HG03139 (cell line): ENCODE measurements at regions not wholly inside any gene's neighbourhood (a gene's known extent, or its start where the extent isn't known, plus 50 kb on each side); places are given as distances from the start of the nearest gene placed in this dataset.

Experiments used
- ATAC-seq: cut with Tn5 transposase; IDR thresholded peaks from one replicate; pipeline ENCODE4 v1.9.1; 2021; ENCODE audit not compliant: unreplicated experiment

DNA sequence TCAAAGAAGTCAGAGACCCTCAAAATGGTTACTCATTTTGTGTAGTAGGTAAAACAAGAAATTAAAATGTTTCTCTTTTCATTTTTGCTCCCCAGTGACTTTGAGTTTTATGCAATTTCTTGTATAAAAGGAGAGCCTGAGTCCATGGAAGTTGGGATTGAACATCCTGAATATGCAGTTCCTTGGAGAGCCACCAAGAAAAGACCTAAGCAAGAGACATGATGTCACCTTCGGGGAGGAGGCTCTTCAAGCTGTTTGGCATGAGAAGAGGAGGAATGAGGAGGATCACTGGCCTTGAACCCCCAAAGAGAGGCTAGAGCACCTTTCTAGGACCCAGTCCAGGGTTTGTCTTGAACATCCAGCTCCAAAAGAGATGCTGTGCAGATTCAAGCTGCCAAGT, 62.3 kb upstream of the CALM2 start:
- ATAC-seq = no peak

GRCh38 chr2:47237375-47238334, 61.3 kb upstream of the CALM2 start:
- ATAC-seq = no peak

DNA sequence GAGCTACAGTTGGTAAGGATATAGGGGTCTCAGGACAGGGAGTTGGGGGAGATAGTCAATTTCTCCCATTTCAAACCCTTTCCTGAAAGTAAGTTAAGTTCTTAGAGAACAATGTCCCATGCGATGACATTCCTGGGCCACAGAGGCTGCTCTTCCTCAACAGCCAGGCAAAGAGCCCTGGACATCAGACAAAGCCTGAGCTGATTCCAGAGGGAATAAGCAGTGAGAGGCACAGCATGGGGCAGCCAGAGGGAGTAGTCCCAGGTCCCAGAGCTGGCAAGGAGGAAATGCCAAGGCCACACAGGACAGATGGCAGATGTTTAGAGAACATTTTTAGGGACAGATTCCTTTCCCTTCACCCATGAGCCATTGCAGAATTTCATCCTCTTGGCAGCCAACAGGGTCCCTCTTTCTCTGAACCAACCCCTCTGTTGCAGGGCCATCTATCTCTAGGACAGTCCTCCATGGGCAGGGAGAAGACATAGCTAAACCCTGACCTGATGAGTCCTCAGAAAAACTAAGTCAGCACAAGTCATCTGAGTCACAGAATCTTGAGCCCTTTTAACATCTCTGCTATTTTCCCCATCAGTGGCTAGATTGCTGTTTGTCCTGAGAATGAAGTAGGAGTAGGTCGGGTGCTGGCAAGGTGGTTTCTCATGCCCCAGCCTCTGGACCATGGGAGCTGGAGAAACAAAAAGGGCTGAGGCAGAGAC, 60.3 kb upstream of the CALM2 start:
- no peak for ATAC-seq

GRCh38 chr2:47235132-47235531, 58.8 kb upstream of the CALM2 start:
- ATAC-seq = no peak

DNA sequence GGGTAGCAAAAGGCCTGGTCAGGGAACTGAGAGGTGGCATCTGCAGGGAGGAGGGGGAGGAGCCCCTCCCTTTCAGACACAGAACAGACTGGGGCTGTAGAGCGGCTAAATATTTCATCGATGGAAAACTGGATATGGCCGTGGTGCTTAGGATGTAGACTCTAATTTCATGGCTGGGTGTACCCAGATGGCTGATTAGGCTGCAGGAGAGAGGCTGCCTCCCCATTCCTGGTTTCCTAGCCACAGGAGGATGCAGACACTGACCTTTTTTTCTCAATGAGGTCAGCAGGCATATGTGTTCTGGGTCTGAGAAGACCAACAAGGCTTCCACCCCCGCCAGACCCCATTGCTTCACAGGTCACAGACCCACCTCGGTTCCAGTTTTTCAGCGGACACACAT, 58.1 kb upstream of the CALM2 start:
- no peak for ATAC-seq

GRCh38 chr2:47232738-47233415, 56.6 kb upstream of the CALM2 start:
- ATAC-seq = no peak

- no peak for ATAC-seq
Observed at GRCh38 chr2:47230418-47230817, 54.1 kb upstream of the CALM2 start.

DNA sequence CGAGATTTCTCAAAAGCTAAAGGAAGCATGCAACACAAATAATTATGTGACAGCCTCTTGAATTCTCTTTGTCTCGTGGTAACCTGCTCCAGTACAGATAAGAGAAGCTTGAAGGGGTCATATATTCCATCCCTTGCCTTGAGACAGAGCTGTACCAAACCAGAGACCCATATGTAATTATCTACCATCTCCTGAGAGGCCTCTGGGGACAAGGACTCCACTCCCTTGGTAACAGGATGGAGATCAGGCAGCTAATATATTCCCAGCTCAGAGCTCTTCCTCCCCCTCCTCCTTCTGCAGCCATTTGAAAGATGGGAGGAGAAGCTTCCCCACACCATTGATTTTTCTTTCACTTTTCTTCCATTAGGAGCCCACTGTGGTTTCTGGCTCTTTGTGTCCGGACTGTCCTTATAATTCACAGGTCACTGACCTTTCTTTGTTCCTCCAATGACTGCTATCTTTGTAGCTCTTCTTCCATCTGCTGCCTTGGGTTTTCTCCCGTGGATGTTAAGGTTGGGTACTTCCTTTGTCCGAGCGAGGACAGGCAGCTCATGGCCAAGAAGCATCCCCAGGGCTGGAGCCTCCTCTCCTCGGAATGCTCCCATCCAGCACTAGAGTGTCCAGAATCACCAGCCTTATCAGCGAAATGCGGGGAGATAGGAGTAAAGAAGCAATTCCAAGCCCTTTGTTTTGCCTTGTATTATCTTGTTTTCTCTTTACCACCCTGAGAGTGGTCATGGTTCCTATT, 51.4 kb upstream of the CALM2 start:
- ATAC-seq = no peak

DNA sequence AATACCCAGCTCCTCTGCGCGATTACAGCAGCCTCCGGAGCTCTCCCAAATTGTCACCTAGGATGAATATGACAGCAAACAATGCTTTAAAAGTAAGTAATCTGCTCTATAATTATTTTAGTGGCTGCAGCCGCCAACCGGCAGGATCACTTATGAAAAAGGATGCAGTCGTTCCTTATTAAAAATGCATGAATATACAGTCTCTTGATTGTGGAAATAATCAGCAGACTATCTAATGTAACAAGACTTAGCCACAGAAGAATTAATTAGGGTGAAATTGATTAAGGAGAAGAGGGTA, 50.6 kb upstream of the CALM2 start:
- no peak for ATAC-seq

DNA sequence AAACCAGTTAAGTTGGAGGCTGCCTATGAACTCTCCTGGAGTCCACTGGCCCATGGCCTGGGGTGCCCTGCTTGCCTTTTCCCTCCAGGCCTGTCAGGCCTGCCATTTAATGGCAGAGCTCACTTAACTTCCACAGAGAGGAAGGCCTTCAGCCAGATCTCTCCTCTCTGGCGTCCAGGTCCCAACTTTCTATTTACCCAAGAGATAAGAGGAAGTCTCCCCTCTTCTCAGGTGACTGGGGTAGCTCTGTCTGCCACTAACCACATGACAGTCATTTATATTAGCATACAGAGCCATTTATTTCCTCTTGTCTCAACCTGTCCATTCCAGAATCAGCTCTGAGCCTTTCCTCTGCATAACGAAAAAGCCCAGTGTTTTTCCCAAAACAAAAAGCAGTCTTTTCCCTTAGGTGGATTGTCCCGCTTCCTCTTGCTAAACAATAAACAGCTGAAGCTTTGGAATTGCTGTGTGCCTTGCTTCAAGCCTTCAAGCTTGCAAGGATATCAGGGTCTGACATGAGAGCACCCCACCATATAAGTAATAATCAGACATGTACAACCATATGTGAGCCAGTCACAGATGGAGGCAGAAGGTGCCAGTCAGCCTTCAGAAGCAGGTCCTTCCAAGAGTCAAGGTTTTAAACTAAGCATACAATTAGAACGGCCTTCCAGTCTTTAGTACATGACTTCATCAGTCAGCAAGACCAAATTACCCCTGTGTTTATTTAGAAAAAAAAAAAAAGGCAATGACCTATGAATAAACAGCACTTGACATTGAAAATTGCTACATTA, 50.0 kb upstream of the CALM2 start:
- no peak for ATAC-seq
